RWPE1 (cell line): ENCODE measurements at regions not wholly inside any gene's neighbourhood (a gene's known extent, or its start where the extent isn't known, plus 50 kb on each side); places are given as distances from the start of the nearest gene placed in this dataset.

ENCODE experiments used
- CTCF ChIA-PET: fragments of 350-600 bp; sonication (Branson Sonifier 250); formaldehyde crosslinking; extraction: SDS; loops from one replicate; lab custom pipeline; 2021; lab: Yijun Ruan, JAX
- POLR2A ChIA-PET: fragments of 400-600 bp; formaldehyde crosslinking; extraction: SDS; loops from one replicate; lab custom pipeline; 2020; ENCODE audit warnings: antibody characterized with exemption; ENCODE audit not compliant: low non-redundant PET; lab: Yijun Ruan, JAX
- DNase-seq: peaks from one replicate; pipeline ENCODE4 v3.0.0; 2012; ENCODE audit warnings: low spot score
- H3K27ac ChIP-seq: fragments of 450-650 bp; 2 replicates; pipeline ENCODE4 v1.5.1; 2017
- CTCF ChIP-seq: fragments of 450-650 bp; conservative IDR thresholded peaks from 2 replicates; pipeline ENCODE4 v1.5.1; 2017; ENCODE audit warnings: low read depth, mild to moderate bottlenecking

DNA sequence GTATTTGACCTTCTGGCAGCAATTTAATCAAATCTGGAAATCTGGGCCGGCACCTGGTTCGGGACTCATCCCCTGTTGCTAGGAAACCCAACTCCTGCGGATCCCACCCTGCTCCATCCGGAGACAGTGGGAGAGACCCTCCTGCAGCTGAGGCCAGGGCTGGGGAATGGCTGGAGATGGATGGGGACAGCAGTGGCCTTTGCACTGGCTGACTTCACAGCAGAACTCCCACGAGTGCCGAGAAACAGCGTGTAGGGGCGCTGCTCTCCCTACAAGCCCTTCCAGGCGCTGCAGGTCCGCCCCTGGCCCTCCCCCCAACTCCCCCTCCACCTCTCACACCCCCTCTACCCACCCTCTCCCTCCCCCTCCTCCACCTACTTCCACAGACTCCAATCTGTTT, 105.8 kb upstream of the PPP1R26 start:
- POLR2A ChIA-PET: no interaction called here
- no peak for TF ChIP-seq CTCF
- CTCF ChIA-PET: no interaction called here
- no peak for DNase-seq
- H3K27ac ChIP-seq: no peak overlapping the region

DNA sequence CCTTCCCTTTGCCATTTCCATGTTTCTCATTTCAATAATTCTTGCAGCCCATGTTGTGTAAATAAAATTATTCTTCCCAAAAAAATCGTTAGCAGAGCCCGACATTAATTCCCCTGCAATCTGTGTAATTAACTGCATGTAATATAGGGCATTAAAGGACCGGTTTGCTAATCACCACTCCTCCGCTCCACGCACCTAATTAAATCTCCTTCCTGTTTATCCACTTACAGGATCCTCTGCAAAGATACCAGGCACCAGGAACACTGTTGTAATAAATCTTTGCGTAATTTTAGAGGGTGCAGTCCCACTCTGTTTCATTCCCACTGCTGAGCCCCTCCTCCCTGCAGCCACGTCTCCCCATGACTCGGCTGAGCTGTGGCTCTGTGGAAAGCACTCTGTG, 105.0 kb upstream of the PPP1R26 start:
- TF ChIP-seq CTCF: no peak
- DNase-seq: no peak
- ChIA-PET POLR2A (no interaction called here), CTCF (no interaction called here)
- no peak overlapping the region for H3K27ac ChIP-seq

- DNase-seq: no peak
- POLR2A ChIA-PET: no interaction called here
- no peak for TF ChIP-seq CTCF
- H3K27ac ChIP-seq: no peak overlapping the region
- CTCF ChIA-PET: interaction anchor here (0.6 kb wide), 1 partner anchor 337 kb away, joined by 4 read pairs; no protein-coding TSS in a partner anchor
Observed at GRCh38 chr9:135375001-135375400, 104.6 kb upstream of the PPP1R26 start.

GRCh38 chr9:135376511-135377265, 102.9 kb upstream of the PPP1R26 start:
- ChIA-PET POLR2A (no interaction called here), CTCF (interaction anchor here (0.6 kb wide), 1 partner anchor 122 kb away, joined by 3 read pairs; no protein-coding TSS in a partner anchor)
- no peak overlapping the region for H3K27ac ChIP-seq
- no peak for DNase-seq
- TF ChIP-seq CTCF: no peak

GRCh38 chr9:135377431-135377830, 102.2 kb upstream of the PPP1R26 start:
- CTCF ChIA-PET: interaction anchor here (0.6 to 0.7 kb wide), 3 partner anchors 10 to 34 kb away, joined by 4 to 5 read pairs (median 5); no protein-coding TSS in a partner anchor
- DNase-seq: no peak
- no peak for TF ChIP-seq CTCF
- POLR2A ChIA-PET: no interaction called here
- H3K27ac ChIP-seq: no peak overlapping the region

DNA sequence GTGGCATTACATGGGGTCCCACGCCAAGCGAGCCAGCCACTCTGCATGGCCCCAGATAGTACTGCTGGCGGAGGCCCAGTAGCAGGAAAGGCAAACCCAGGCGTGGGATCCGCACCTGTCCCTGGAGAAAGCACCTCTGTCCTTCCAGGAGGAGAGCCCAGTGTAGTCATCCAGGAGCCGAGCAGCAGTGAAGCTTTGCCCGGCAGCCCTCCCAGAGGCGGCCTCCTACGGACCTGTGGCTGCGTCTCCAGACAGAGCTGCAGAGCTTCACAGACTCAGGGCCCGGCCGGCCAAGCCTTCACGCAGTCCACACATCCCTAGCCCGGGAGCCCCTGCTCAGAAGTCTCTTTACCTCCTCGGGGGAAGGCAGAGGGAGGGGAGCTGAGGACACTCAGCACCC, 100.8 kb upstream of the PPP1R26 start:
- DNase-seq: no peak
- CTCF ChIA-PET: interaction anchor here (0.6 kb wide), 1 partner anchor 140 kb away, joined by 3 read pairs; no protein-coding TSS in a partner anchor
- no peak overlapping the region for H3K27ac ChIP-seq
- no peak for TF ChIP-seq CTCF
- POLR2A ChIA-PET: no interaction called here
